NB4 (cell line): ENCODE measurements at regions not wholly inside any gene's neighbourhood (a gene's known extent, or its start where the extent isn't known, plus 50 kb on each side); places are given as distances from the start of the nearest gene placed in this dataset.

ENCODE experiments used
- CTCF ChIP-seq: IDR thresholded peaks from one replicate; pipeline ENCODE4 v1.5.1; 2012; ENCODE audit warnings: low read depth, low read length
- POLR2A ChIP-seq: IDR thresholded peaks from 2 replicates; pipeline ENCODE4 v1.6.1; 2011; ENCODE audit warnings: mild to moderate bottlenecking; ENCODE audit not compliant: insufficient read length; ENCODE audit errors: extremely low read depth

- TF ChIP-seq CTCF (no peak), POLR2A (no peak)
Observed at GRCh38 chr13:48146636-48147035, 51.7 kb upstream of the MED4 start.
